Vagina (tissue), 2 donors: ENCODE measurements at regions not wholly inside any gene's neighbourhood (a gene's known extent, or its start where the extent isn't known, plus 50 kb on each side); places are given as distances from the start of the nearest gene placed in this dataset.

Experiments used
- POLR2A ChIP-seq, 2 donors: fragments of 450-650 bp; IDR thresholded peaks; one replicate each; pipeline ENCODE4 v1.6.1; 2017; ENCODE audit warnings: antibody characterized with exemption in 2 of 2, mild to moderate bottlenecking in 2 of 2, moderate library complexity in 2 of 2
- POLR2AphosphoS5 ChIP-seq, 2 donors: sonication (generic); formaldehyde crosslinking; IDR thresholded peaks; one replicate each; pipeline ENCODE4 v1.9.0; 2017; ENCODE audit warnings: antibody characterized with exemption in 2 of 2, mild to moderate bottlenecking in 2 of 2, low read depth in 1 of 2; ENCODE audit not compliant: insufficient read depth in 1 of 2
- TF ChIP-seq, protein P1 (sequence below), 3 experiments: fragments of 450-650 bp in 2 of 3; fragments of 200-600 bp in 1 of 3; sonication (generic) in 1 of 3; IDR thresholded peaks; one replicate each; pipeline ENCODE4 v1.5.1; 2017 to 2019; ENCODE audit warnings: antibody characterized with exemption in 3 of 3, mild to moderate bottlenecking in 2 of 3, moderate library complexity in 2 of 3

DNA sequence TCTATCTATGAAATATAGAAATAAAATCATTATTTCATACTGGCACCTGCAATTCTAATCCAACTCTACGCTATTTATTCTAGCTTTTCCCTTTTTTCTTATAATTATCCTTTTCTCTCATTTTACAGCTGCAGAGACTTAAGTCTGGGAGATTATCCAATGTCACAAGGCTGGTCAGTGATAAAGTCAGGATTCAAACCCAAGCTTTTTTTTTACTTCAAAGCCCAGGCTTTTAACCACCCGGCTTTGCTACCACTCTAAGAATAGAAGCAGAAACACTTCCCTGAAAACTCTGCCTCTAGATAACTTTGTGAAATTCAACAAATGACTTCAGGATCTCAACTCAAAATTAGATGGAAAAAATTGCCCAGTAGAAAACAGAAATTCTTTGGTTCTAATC lies 552.5 kb downstream of the IPMK start:
- TF ChIP-seq, protein P1, sequence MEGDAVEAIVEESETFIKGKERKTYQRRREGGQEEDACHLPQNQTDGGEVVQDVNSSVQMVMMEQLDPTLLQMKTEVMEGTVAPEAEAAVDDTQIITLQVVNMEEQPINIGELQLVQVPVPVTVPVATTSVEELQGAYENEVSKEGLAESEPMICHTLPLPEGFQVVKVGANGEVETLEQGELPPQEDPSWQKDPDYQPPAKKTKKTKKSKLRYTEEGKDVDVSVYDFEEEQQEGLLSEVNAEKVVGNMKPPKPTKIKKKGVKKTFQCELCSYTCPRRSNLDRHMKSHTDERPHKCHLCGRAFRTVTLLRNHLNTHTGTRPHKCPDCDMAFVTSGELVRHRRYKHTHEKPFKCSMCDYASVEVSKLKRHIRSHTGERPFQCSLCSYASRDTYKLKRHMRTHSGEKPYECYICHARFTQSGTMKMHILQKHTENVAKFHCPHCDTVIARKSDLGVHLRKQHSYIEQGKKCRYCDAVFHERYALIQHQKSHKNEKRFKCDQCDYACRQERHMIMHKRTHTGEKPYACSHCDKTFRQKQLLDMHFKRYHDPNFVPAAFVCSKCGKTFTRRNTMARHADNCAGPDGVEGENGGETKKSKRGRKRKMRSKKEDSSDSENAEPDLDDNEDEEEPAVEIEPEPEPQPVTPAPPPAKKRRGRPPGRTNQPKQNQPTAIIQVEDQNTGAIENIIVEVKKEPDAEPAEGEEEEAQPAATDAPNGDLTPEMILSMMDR (IDR thresholded peaks at IDR 0.05): no peak
- TF ChIP-seq POLR2A (IDR thresholded peaks at IDR 0.05) (no peak), POLR2AphosphoS5 (IDR thresholded peaks at IDR 0.05; ENCODE audit: insufficient read depth in 1 of 2, low read depth in 1 of 2) (no peak)
